ENCODE measurements at regions not wholly inside any gene's neighbourhood (a gene's known extent, or its start where the extent isn't known, plus 50 kb on each side); places are given as distances from the start of the nearest gene placed in this dataset.

GRCh38 chr2:67701011-67701410 lies 303.9 kb downstream of the ETAA1 start:
- intact Hi-C loops (cut with DNase I), result no loop called here
- Histone ChIP-seq H3K36me3 (no peaks in the 10 kb centered on the region), H3K4me1 (no peaks in the 10 kb centered on the region), H3K27me3 (no peaks in the 10 kb centered on the region), H3K9me3 (no peaks in the 10 kb centered on the region), H3K27ac (no peak overlapping the region), H3K4me3 (no peak overlapping the region)
- DNase-seq, result no peak
- no peak for TF ChIP-seq CTCF (IDR thresholded peaks at IDR 0.05)
- no peak for TF ChIP-seq POLR2A (IDR thresholded peaks at IDR 0.05)
- whole genome bisulfite sequencing, 2 donors, result 84 to 92% methylated on average over 4 of the region's 4 CpGs

- intact Hi-C loops (cut with DNase I), result no loop called here
- Histone ChIP-seq H3K27ac (no peak overlapping the region), H3K9me3 (no peaks in the 10 kb centered on the region), H3K4me1 (no peaks in the 10 kb centered on the region), H3K36me3 (no peaks in the 10 kb centered on the region), H3K27me3 (no peaks in the 10 kb centered on the region), H3K4me3 (no peak overlapping the region)
- WGBS, 2 donors, result 75 to 91% methylated on average over 4 of the region's 4 CpGs
- no peak for DNase-seq
- TF ChIP-seq CTCF (IDR thresholded peaks at IDR 0.05), result no peak
- no peak for TF ChIP-seq EP300 (IDR thresholded peaks at IDR 0.05)
These were observed 305.2 kb downstream of the ETAA1 start for GRCh38 chr2:67702284-67702683.

GRCh38 chr2:67702937-67703336 lies 305.8 kb downstream of the ETAA1 start:
- Histone ChIP-seq H3K27ac (no peak overlapping the region), H3K4me3 (no peak overlapping the region), H3K27me3 (no peaks in the 10 kb centered on the region), H3K36me3 (no peaks in the 10 kb centered on the region), H3K4me1 (no peaks in the 10 kb centered on the region), H3K9me3 (no peaks in the 10 kb centered on the region)
- WGBS, 2 donors, result 18 to 64% methylated on average over 1 of the region's 1 CpG
- TF ChIP-seq POLR2AphosphoS5 (IDR thresholded peaks at IDR 0.05), result no peak
- TF ChIP-seq POLR2A (IDR thresholded peaks at IDR 0.05), result no peak
- intact Hi-C loops (cut with DNase I), result no loop called here
- DNase-seq, result no peak

GRCh38 chr2:67706082-67706481 lies 308.9 kb downstream of the ETAA1 start:
- no peak for DNase-seq
- TF ChIP-seq CTCF (IDR thresholded peaks at IDR 0.05) (no peak), EP300 (IDR thresholded peaks at IDR 0.05) (no peak), POLR2AphosphoS5 (IDR thresholded peaks at IDR 0.05) (no peak), POLR2A (IDR thresholded peaks at IDR 0.05) (no peak)

GRCh38 chr2:67707896-67708295 lies 310.8 kb downstream of the ETAA1 start:
- DNase-seq, result no peak
- H3K4me3 ChIP-seq, result no peak overlapping the region
- H3K36me3 ChIP-seq, result no peaks in the 10 kb centered on the region
- intact Hi-C loops (cut with DNase I), result no loop called here
- no peaks in the 10 kb centered on the region for H3K27me3 ChIP-seq
- WGBS, 2 donors, result 83 to 91% methylated on average over 3 of the region's 3 CpGs
- no peak overlapping the region for H3K27ac ChIP-seq
- H3K4me1 ChIP-seq, result peaks cover 0 to 3% (median 0%) of the 10 kb centered on the region in 4 donors
- no peaks in the 10 kb centered on the region for H3K9me3 ChIP-seq
- TF ChIP-seq CTCF (IDR thresholded peaks at IDR 0.05), result no peak
- no peak for TF ChIP-seq EP300 (IDR thresholded peaks at IDR 0.05)
- no peak for TF ChIP-seq POLR2AphosphoS5 (IDR thresholded peaks at IDR 0.05)
- TF ChIP-seq POLR2A (IDR thresholded peaks at IDR 0.05), result no peak

More at GRCh38 chr2:67706082-67706481, 308.9 kb downstream of the ETAA1 start:
- Histone ChIP-seq H3K36me3 (no peaks in the 10 kb centered on the region), H3K9me3 (no peaks in the 10 kb centered on the region), H3K27me3 (no peaks in the 10 kb centered on the region), H3K4me3 (no peak overlapping the region), H3K27ac (no peak overlapping the region), H3K4me1 (no peaks in the 10 kb centered on the region)
- intact Hi-C loops (cut with DNase I), result no loop called here
- 93 to 95% methylated on average over 3 of the region's 3 CpGs for WGBS, 2 donors

All from sigmoid colon (tissue), 6 donors.